NOMO-1 treated with DMSO at 0.1 percent for 48 hours (cell line): ENCODE measurements at regions not wholly inside any gene's neighbourhood (a gene's known extent, or its start where the extent isn't known, plus 50 kb on each side); places are given as distances from the start of the nearest gene placed in this dataset.
"Not testable (repeated sequence)": the region's sequence is repeated elsewhere in the genome, so short reads cannot be mapped to it uniquely, and the experiment has no call there.

Experiments
- DNase-seq: peaks from one replicate; lab custom pipeline; 2025; ENCODE audit not compliant: unreplicated experiment; lab: John Stamatoyannopoulos, UW

- DNase-seq, result not testable (repeated sequence)
These were observed 667.1 kb downstream of the PRIM2 start for GRCh38 chr6:57984575-57984974.

- DNase-seq, result not testable (repeated sequence)
These were observed 668.3 kb downstream of the PRIM2 start for GRCh38 chr6:57985734-57986133.

GRCh38 chr6:57986584-57986983, 669.2 kb downstream of the PRIM2 start:
- DNase-seq, result peak; percentile 72

GRCh38 chr6:57989520-57990080, 672.2 kb downstream of the PRIM2 start:
- not testable (repeated sequence) for DNase-seq

- not testable (repeated sequence) for DNase-seq
These were observed 681.6 kb downstream of the PRIM2 start for GRCh38 chr6:57998858-57999619.

DNA sequence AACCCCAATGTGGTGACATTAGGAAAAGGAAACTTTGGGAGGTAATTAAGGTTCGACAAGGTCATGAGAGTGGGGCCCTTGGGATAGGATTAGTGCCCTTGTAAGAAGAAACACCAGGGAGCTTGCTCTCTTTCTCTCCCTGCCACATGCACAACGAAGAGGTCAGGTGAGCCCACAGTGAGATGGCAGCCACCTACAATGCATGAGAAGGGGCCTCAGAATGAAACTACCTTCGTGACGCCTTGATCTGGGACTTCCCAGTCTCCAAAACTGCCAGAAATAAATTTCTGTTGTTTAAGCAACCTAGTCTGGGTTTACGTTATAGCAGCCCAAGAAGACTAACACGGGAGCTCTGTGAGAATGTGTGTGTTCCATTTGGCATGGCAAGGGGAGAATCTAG, 682.8 kb downstream of the PRIM2 start:
- not testable (repeated sequence) for DNase-seq

DNA sequence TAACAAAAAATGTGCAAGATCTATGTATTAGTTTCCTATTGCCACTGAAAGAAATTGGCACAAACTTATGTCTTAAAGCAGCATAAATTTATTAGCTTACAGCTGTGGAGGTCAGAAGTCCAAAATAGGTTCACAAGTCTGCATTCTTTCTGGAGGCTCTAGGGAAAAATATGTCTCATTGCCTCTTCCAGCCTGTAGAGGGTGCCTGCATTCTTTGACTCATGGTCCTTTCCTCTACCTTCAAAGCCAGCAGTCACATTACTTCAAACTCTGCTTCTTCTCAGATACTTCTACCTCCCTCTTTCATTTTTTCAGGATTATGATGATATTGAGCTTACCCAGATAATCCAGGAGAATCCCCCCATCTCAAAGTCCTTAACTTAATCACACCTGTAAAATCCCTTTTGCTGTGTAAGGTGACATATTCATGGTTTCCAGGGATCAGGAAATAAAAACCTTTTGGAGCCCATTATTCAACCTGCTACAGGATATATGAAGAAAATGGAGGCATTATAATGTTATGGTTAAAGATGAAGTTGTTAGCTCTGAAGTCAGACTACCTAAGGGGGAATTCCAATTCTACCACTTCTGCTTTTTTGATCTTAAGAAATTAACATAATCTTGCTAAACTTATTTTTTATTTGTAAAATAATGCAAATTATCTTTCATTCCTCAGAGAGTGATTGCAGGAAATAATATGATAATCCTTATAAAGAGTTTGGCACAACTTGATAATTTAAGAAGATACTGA, 686.2 kb downstream of the PRIM2 start:
- DNase-seq, result not testable (repeated sequence)

DNA sequence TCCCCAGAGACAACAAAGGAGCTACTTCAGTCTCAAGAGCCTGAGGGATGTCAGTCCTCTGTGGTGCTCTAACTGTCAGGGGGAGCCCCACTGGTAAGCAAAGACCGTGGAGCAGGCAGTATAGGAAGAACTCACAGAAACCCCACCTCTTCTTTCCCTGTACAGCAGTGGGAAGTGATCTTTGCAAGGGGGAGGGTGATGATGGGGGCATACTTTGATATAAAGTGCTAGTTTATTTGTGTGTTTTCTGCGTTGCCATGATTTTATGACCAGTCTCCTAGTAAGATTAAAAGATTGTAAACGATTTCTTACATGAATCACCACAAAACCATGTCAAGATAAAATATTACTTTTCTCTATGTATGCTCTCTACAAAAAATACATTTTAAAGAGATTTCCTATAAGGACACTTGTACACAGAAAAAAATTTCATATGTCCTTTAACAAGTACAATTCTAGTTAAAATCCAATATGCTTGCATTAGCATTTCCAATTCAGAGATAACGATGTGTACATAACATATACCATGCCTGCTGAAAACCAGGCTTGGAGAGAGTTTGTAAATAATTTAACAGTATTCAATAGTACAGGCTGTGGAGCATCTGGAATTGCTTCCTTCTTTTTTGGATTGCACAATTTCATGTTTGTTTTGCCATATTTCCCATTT, 690.0 kb downstream of the PRIM2 start:
- not testable (repeated sequence) for DNase-seq

DNA sequence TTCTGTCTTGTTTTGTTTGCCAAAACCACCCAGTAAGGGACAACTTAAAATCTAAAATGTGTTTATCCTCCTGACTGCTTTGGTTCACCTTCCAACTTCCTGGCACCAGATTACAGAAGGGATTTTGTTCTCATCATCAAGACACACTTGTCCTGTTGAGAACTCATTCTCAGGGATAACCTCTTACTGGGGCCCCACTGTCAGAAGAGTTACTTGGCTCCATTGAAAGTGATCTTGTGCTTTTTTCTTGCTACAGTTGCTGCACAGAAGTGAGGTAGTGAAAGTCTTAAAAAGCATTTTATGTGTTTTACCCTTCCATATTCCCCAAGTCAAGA, 690.5 kb downstream of the PRIM2 start:
- not testable (repeated sequence) for DNase-seq

- not testable (repeated sequence) for DNase-seq
These were observed 694.6 kb downstream of the PRIM2 start for GRCh38 chr6:58011954-58012600.

- not testable (repeated sequence) for DNase-seq
These were observed 699.2 kb downstream of the PRIM2 start for GRCh38 chr6:58016614-58017013.

GRCh38 chr6:58028188-58028587, 710.8 kb downstream of the PRIM2 start:
- DNase-seq, result not testable (repeated sequence)

GRCh38 chr6:58038213-58038612, 720.8 kb downstream of the PRIM2 start:
- not testable (repeated sequence) for DNase-seq

DNA sequence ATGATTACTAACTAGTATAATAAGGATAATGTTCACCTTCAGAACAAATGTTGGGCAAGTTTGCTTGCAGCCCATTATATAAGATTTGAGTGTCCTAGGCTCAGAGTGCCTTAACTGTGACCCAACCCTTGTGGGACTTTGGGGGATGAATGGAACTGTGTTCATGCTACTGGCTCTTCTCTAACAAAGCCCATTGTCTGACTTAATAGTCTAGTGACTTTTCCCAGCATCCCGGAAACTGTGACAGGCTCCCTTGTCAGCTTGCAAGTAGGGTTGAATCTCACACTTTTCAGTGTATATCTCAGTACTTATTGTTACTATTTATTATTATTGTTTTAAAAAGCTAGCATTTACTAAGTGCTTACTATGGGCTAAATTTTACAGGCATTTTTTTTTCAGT, 729.2 kb downstream of the PRIM2 start:
- not testable (repeated sequence) for DNase-seq

- DNase-seq, result not testable (repeated sequence)
These were observed 730.0 kb downstream of the PRIM2 start for GRCh38 chr6:58047389-58047788.

GRCh38 chr6:58047865-58048264, 730.4 kb downstream of the PRIM2 start:
- not testable (repeated sequence) for DNase-seq

GRCh38 chr6:58055465-58056176, 738.2 kb downstream of the PRIM2 start:
- DNase-seq, result not testable (repeated sequence)

GRCh38 chr6:58059701-58060100, 742.3 kb downstream of the PRIM2 start:
- not testable (repeated sequence) for DNase-seq

DNA sequence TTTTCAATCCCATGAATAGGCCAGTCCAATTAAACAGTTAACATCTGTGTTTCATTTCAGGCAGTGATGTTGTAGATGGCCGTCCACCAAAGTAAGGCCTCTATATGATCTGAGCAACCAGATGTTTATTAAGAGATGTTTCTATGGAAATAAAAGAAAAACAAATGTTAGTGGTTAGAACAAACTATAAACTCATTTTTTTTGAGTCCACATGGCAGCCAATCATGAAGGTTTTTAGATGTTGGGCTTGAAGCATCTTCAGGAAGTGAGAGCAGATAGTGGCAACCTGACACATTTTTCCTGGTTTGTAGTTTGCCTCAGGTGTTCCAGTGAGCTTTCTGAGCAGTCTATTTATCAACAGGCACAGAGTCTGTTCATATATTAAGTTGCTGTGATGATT, 746.1 kb downstream of the PRIM2 start:
- not testable (repeated sequence) for DNase-seq

- DNase-seq, result not testable (repeated sequence)
These were observed 750.6 kb downstream of the PRIM2 start for GRCh38 chr6:58067867-58068548.
